WTC11 (cell line): ENCODE measurements at regions not wholly inside any gene's neighbourhood (a gene's known extent, or its start where the extent isn't known, plus 50 kb on each side); places are given as distances from the start of the nearest gene placed in this dataset.

ENCODE experiments used
- CREB1 ChIP-seq: sonication (generic); formaldehyde crosslinking; IDR thresholded peaks from 2 replicates; pipeline ENCODE4 v1.8.0; 2023; ENCODE audit warnings: mild to moderate bottlenecking, missing genetic modification reagents
- ELF4 ChIP-seq: sonication (generic); formaldehyde crosslinking; IDR thresholded peaks from 2 replicates; pipeline ENCODE4 v1.8.1; 2022; ENCODE audit warnings: low read depth, mild to moderate bottlenecking, moderate library complexity, missing genetic modification reagents
- FOXJ3 ChIP-seq: sonication (generic); formaldehyde crosslinking; IDR thresholded peaks from 2 replicates; pipeline ENCODE4 v1.9.0; 2021; ENCODE audit warnings: missing genetic modification reagents, mild to moderate bottlenecking, borderline replicate concordance
- JUN ChIP-seq: sonication (generic); formaldehyde crosslinking; IDR thresholded peaks from 2 replicates; pipeline ENCODE4 v1.8.0; 2023; ENCODE audit warnings: mild to moderate bottlenecking, missing genetic modification reagents
- MXD4 ChIP-seq: fragments of 250-450 bp; sonication (Bioruptor Pico); IDR thresholded peaks from 2 replicates; pipeline ENCODE4 v1.8.0; 2021; ENCODE audit warnings: mild to moderate bottlenecking, moderate library complexity, borderline replicate concordance
- SP1 ChIP-seq: sonication (generic); formaldehyde crosslinking; conservative IDR thresholded peaks from 2 replicates; pipeline ENCODE4 v1.8.1; 2022; ENCODE audit warnings: missing genetic modification reagents
- TF ChIP-seq, protein P1 (sequence below): sonication (generic); formaldehyde crosslinking; IDR thresholded peaks from 2 replicates; pipeline ENCODE4 v1.8.0; 2023; ENCODE audit warnings: mild to moderate bottlenecking, missing genetic modification reagents
- TF ChIP-seq, protein P2 (sequence below): fragments of 200-600 bp; IDR thresholded peaks from 2 replicates; pipeline ENCODE4 v1.8.0; 2022; ENCODE audit warnings: antibody characterized with exemption
- TF ChIP-seq, protein P3 (sequence below): sonication (generic); formaldehyde crosslinking; IDR thresholded peaks from 2 replicates; pipeline ENCODE4 v1.8.0; 2022; ENCODE audit warnings: mild to moderate bottlenecking, missing genetic modification reagents
- TF ChIP-seq, protein P4 (sequence below): sonication (generic); formaldehyde crosslinking; IDR thresholded peaks from 2 replicates; pipeline ENCODE4 v1.8.0; 2022; ENCODE audit warnings: mild to moderate bottlenecking, missing genetic modification reagents
- TF ChIP-seq, protein P5 (sequence below): sonication (generic); formaldehyde crosslinking; IDR thresholded peaks from 2 replicates; pipeline ENCODE4 v1.8.1; 2023; ENCODE audit warnings: mild to moderate bottlenecking, missing genetic modification reagents, moderate library complexity
- TF ChIP-seq, protein P6 (sequence below): sonication (generic); formaldehyde crosslinking; IDR thresholded peaks from 2 replicates; pipeline ENCODE4 v1.8.1; 2022; ENCODE audit warnings: low read depth, mild to moderate bottlenecking, moderate library complexity, missing genetic modification reagents, borderline replicate concordance
- TF ChIP-seq, protein P7 (sequence below): sonication (generic); formaldehyde crosslinking; IDR thresholded peaks from 2 replicates; pipeline ENCODE4 v1.8.1; 2023; ENCODE audit warnings: mild to moderate bottlenecking, moderate library complexity, missing genetic modification reagents
- TF ChIP-seq, protein P8 (sequence below): sonication (generic); formaldehyde crosslinking; IDR thresholded peaks from 2 replicates; pipeline ENCODE4 v1.8.0; 2023; ENCODE audit warnings: missing genetic modification reagents, mild to moderate bottlenecking, borderline replicate concordance

DNA sequence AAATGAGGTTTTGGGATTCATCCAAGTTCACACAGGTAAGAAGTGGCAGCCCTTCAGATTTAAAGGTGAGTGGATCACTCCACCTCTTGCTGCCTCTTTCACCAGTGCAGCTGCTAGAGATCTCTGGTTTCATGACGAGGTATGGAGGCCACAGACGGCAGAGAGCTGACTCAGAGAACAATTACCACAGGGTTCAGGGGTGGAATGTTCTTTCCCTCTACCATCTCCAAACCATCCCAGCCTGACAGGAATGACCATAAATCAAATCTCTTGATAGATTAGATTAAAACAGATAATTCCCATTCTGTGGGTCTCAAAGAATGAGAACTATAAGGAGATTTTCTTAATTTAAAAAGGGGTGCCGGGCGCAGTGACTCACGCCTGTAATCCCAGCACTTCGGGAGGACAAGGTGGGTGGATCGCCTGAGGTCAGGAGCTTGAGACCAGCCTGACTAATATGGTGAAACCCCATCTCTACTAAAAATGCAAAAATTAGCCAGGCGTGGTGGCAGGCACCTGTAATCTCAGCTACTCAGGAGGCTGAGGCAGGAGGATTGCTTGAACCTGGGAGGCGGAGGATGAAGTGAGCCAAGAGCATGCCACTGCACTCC is 174.2 kb upstream of the ATP11B start:
- TF ChIP-seq CREB1 (CRISPR knock-in tag) (no peak), MXD4 (CRISPR knock-in tag) (no peak), ELF4 (CRISPR knock-in tag) (no peak), FOXJ3 (CRISPR knock-in tag) (no peak), SP1 (no peak), JUN (CRISPR knock-in tag) (no peak)
- TF ChIP-seq, protein P1, sequence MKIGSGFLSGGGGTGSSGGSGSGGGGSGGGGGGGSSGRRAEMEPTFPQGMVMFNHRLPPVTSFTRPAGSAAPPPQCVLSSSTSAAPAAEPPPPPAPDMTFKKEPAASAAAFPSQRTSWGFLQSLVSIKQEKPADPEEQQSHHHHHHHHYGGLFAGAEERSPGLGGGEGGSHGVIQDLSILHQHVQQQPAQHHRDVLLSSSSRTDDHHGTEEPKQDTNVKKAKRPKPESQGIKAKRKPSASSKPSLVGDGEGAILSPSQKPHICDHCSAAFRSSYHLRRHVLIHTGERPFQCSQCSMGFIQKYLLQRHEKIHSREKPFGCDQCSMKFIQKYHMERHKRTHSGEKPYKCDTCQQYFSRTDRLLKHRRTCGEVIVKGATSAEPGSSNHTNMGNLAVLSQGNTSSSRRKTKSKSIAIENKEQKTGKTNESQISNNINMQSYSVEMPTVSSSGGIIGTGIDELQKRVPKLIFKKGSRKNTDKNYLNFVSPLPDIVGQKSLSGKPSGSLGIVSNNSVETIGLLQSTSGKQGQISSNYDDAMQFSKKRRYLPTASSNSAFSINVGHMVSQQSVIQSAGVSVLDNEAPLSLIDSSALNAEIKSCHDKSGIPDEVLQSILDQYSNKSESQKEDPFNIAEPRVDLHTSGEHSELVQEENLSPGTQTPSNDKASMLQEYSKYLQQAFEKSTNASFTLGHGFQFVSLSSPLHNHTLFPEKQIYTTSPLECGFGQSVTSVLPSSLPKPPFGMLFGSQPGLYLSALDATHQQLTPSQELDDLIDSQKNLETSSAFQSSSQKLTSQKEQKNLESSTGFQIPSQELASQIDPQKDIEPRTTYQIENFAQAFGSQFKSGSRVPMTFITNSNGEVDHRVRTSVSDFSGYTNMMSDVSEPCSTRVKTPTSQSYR (CRISPR knock-in tag), result no peak
- TF ChIP-seq, protein P2, sequence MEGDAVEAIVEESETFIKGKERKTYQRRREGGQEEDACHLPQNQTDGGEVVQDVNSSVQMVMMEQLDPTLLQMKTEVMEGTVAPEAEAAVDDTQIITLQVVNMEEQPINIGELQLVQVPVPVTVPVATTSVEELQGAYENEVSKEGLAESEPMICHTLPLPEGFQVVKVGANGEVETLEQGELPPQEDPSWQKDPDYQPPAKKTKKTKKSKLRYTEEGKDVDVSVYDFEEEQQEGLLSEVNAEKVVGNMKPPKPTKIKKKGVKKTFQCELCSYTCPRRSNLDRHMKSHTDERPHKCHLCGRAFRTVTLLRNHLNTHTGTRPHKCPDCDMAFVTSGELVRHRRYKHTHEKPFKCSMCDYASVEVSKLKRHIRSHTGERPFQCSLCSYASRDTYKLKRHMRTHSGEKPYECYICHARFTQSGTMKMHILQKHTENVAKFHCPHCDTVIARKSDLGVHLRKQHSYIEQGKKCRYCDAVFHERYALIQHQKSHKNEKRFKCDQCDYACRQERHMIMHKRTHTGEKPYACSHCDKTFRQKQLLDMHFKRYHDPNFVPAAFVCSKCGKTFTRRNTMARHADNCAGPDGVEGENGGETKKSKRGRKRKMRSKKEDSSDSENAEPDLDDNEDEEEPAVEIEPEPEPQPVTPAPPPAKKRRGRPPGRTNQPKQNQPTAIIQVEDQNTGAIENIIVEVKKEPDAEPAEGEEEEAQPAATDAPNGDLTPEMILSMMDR, result no peak
- TF ChIP-seq, protein P3, sequence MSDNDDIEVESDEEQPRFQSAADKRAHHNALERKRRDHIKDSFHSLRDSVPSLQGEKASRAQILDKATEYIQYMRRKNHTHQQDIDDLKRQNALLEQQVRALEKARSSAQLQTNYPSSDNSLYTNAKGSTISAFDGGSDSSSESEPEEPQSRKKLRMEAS, result no peak
- TF ChIP-seq, protein P4, sequence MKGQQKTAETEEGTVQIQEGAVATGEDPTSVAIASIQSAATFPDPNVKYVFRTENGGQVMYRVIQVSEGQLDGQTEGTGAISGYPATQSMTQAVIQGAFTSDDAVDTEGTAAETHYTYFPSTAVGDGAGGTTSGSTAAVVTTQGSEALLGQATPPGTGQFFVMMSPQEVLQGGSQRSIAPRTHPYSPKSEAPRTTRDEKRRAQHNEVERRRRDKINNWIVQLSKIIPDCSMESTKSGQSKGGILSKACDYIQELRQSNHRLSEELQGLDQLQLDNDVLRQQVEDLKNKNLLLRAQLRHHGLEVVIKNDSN, result no peak
- TF ChIP-seq, protein P5, sequence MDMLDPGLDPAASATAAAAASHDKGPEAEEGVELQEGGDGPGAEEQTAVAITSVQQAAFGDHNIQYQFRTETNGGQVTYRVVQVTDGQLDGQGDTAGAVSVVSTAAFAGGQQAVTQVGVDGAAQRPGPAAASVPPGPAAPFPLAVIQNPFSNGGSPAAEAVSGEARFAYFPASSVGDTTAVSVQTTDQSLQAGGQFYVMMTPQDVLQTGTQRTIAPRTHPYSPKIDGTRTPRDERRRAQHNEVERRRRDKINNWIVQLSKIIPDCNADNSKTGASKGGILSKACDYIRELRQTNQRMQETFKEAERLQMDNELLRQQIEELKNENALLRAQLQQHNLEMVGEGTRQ (CRISPR knock-in tag), result no peak
- TF ChIP-seq, protein P6, sequence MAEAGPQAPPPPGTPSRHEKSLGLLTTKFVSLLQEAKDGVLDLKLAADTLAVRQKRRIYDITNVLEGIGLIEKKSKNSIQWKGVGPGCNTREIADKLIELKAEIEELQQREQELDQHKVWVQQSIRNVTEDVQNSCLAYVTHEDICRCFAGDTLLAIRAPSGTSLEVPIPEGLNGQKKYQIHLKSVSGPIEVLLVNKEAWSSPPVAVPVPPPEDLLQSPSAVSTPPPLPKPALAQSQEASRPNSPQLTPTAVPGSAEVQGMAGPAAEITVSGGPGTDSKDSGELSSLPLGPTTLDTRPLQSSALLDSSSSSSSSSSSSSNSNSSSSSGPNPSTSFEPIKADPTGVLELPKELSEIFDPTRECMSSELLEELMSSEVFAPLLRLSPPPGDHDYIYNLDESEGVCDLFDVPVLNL (CRISPR knock-in tag), result no peak
- TF ChIP-seq, protein P7, sequence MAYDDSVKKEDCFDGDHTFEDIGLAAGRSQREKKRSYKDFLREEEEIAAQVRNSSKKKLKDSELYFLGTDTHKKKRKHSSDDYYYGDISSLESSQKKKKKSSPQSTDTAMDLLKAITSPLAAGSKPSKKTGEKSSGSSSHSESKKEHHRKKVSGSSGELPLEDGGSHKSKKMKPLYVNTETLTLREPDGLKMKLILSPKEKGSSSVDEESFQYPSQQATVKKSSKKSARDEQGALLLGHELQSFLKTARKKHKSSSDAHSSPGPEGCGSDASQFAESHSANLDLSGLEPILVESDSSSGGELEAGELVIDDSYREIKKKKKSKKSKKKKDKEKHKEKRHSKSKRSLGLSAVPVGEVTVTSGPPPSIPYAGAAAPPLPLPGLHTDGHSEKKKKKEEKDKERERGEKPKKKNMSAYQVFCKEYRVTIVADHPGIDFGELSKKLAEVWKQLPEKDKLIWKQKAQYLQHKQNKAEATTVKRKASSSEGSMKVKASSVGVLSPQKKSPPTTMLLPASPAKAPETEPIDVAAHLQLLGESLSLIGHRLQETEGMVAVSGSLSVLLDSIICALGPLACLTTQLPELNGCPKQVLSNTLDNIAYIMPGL (CRISPR knock-in tag), result no peak
- TF ChIP-seq, protein P8, sequence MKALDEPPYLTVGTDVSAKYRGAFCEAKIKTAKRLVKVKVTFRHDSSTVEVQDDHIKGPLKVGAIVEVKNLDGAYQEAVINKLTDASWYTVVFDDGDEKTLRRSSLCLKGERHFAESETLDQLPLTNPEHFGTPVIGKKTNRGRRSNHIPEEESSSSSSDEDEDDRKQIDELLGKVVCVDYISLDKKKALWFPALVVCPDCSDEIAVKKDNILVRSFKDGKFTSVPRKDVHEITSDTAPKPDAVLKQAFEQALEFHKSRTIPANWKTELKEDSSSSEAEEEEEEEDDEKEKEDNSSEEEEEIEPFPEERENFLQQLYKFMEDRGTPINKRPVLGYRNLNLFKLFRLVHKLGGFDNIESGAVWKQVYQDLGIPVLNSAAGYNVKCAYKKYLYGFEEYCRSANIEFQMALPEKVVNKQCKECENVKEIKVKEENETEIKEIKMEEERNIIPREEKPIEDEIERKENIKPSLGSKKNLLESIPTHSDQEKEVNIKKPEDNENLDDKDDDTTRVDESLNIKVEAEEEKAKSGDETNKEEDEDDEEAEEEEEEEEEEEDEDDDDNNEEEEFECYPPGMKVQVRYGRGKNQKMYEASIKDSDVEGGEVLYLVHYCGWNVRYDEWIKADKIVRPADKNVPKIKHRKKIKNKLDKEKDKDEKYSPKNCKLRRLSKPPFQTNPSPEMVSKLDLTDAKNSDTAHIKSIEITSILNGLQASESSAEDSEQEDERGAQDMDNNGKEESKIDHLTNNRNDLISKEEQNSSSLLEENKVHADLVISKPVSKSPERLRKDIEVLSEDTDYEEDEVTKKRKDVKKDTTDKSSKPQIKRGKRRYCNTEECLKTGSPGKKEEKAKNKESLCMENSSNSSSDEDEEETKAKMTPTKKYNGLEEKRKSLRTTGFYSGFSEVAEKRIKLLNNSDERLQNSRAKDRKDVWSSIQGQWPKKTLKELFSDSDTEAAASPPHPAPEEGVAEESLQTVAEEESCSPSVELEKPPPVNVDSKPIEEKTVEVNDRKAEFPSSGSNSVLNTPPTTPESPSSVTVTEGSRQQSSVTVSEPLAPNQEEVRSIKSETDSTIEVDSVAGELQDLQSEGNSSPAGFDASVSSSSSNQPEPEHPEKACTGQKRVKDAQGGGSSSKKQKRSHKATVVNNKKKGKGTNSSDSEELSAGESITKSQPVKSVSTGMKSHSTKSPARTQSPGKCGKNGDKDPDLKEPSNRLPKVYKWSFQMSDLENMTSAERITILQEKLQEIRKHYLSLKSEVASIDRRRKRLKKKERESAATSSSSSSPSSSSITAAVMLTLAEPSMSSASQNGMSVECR (CRISPR knock-in tag), result no peak
